ENCODE measurements at regions not wholly inside any gene's neighbourhood (a gene's known extent, or its start where the extent isn't known, plus 50 kb on each side); places are given as distances from the start of the nearest gene placed in this dataset.

- H3K9me1 ChIP-seq (ENCODE audit: control insufficient read depth, extremely low read depth, insufficient read depth, low read length), result no peaks in the 10 kb centered on the region
- peaks cover 27% of the 10 kb centered on the region for H3K4me1 ChIP-seq (ENCODE audit: control insufficient read depth, extremely low read depth, insufficient read depth, low read length)
- no peak overlapping the region for H3K9ac ChIP-seq (ENCODE audit: control insufficient read depth, extremely low read depth, insufficient read depth, low read length)
- no peak overlapping the region for H2AFZ ChIP-seq (ENCODE audit: control insufficient read depth, low read length)
- FAIRE-seq, result no peak
- no peaks in the 10 kb centered on the region for H3K9me3 ChIP-seq (ENCODE audit: control insufficient read depth, low read depth, low read length)
- DNase-seq (ENCODE audit: low read depth, low spot score), result no peak
- H3K4me3 ChIP-seq (ENCODE audit: control insufficient read depth in 2 of 3, extremely low read depth in 1 of 3, insufficient read depth in 2 of 3, low read depth in 1 of 3, low read length in 3 of 3), result no peak overlapping the region
- H3K27me3 ChIP-seq (ENCODE audit: control insufficient read depth, extremely low read depth, insufficient read depth, low read length), result no peaks in the 10 kb centered on the region
- H3K27ac ChIP-seq (ENCODE audit: control insufficient read depth, insufficient read depth, low read length), result no peak overlapping the region
- no peaks in the 10 kb centered on the region for H4K20me1 ChIP-seq (ENCODE audit: control insufficient read depth, extremely low read depth, insufficient read depth, low read length)
- H3K79me2 ChIP-seq (ENCODE audit: control insufficient read depth, insufficient read depth, low read length), result no peaks in the 10 kb centered on the region
- dilution Hi-C loops (cut with MboI; ENCODE audit: extremely low pct_ligation_motif_present, low sequenced_read_pairs), result no loop called here
- TF ChIP-seq EZH2 (IDR thresholded peaks at IDR 0.05; ENCODE audit: low read length), result no peak
- no peak for TF ChIP-seq CTCF (optimal IDR thresholded peaks at IDR 0.05 in 1 of 3, IDR thresholded peaks at IDR 0.05 in 1 of 3, conservative IDR thresholded peaks at IDR 0.05 in 1 of 3; ENCODE audit: extremely low read depth in 1 of 3, insufficient read depth in 2 of 3, low read length in 3 of 3)
- no peak overlapping the region for H3K4me2 ChIP-seq (ENCODE audit: control insufficient read depth, extremely low read depth, insufficient read depth, low read depth, low read length)
- H3K36me3 ChIP-seq (ENCODE audit: control insufficient read depth in 2 of 2, extremely low read depth in 1 of 2, insufficient read depth in 2 of 2, low read length in 2 of 2), result no peaks in the 10 kb centered on the region
Observed at GRCh38 chr2:234419726-234420125, 77.2 kb downstream of the ARL4C start.

- no peaks in the 10 kb centered on the region for H3K79me2 ChIP-seq (ENCODE audit: control insufficient read depth, insufficient read depth, low read length)
- H3K27ac ChIP-seq (ENCODE audit: control insufficient read depth, insufficient read depth, low read length), result no peak overlapping the region
- no peaks in the 10 kb centered on the region for H4K20me1 ChIP-seq (ENCODE audit: control insufficient read depth, extremely low read depth, insufficient read depth, low read length)
- dilution Hi-C loops (cut with MboI; ENCODE audit: extremely low pct_ligation_motif_present, low sequenced_read_pairs), result no loop called here
- H3K4me2 ChIP-seq (ENCODE audit: control insufficient read depth, extremely low read depth, insufficient read depth, low read depth, low read length), result no peak overlapping the region
- FAIRE-seq (peak; percentile 13), DNase-seq (ENCODE audit: low read depth, low spot score) (no peak)
- H3K4me3 ChIP-seq (ENCODE audit: control insufficient read depth in 2 of 3, extremely low read depth in 1 of 3, insufficient read depth in 2 of 3, low read depth in 1 of 3, low read length in 3 of 3), result no peak overlapping the region
- H2AFZ ChIP-seq (ENCODE audit: control insufficient read depth, low read length), result no peak overlapping the region
- H3K27me3 ChIP-seq (ENCODE audit: control insufficient read depth, extremely low read depth, insufficient read depth, low read length), result no peaks in the 10 kb centered on the region
- H3K9ac ChIP-seq (ENCODE audit: control insufficient read depth, extremely low read depth, insufficient read depth, low read length), result no peak overlapping the region
- H3K9me1 ChIP-seq (ENCODE audit: control insufficient read depth, extremely low read depth, insufficient read depth, low read length), result no peaks in the 10 kb centered on the region
- no peak for TF ChIP-seq EZH2 (IDR thresholded peaks at IDR 0.05; ENCODE audit: low read length)
- no peak for TF ChIP-seq CTCF (optimal IDR thresholded peaks at IDR 0.05 in 1 of 3, IDR thresholded peaks at IDR 0.05 in 1 of 3, conservative IDR thresholded peaks at IDR 0.05 in 1 of 3; ENCODE audit: extremely low read depth in 1 of 3, insufficient read depth in 2 of 3, low read length in 3 of 3)
- peaks cover 17% of the 10 kb centered on the region for H3K4me1 ChIP-seq (ENCODE audit: control insufficient read depth, extremely low read depth, insufficient read depth, low read length)
- no peaks in the 10 kb centered on the region for H3K9me3 ChIP-seq (ENCODE audit: control insufficient read depth, low read depth, low read length)
- no peaks in the 10 kb centered on the region for H3K36me3 ChIP-seq (ENCODE audit: control insufficient read depth in 2 of 2, extremely low read depth in 1 of 2, insufficient read depth in 2 of 2, low read length in 2 of 2)
Observed at GRCh38 chr2:234415706-234416105, 81.2 kb downstream of the ARL4C start.

Data from keratinocyte (primary cell).